Mesothelial cell of epicardium (in vitro differentiated cells): ENCODE measurements at regions not wholly inside any gene's neighbourhood (a gene's known extent, or its start where the extent isn't known, plus 50 kb on each side); places are given as distances from the start of the nearest gene placed in this dataset.

Experiments used
- DNase-seq, 2 experiments: peaks; one replicate each; pipeline ENCODE4 v3.0.0; 2021; ENCODE audit warnings: low spot score in 2 of 2; ENCODE audit not compliant: unreplicated experiment in 2 of 2
- H3K27ac Mint-ChIP-seq: 2 replicates; pipeline ENCODE4 v1.8.0; 2021; ENCODE audit warnings: mixed read lengths
- H3K27me3 Mint-ChIP-seq: 2 replicates; pipeline ENCODE4 v1.8.0; 2021; ENCODE audit warnings: low read depth, mixed read lengths
- H3K36me3 Mint-ChIP-seq: 2 replicates; pipeline ENCODE4 v1.8.0; 2021; ENCODE audit warnings: mixed read lengths
- H3K4me1 Mint-ChIP-seq: 2 replicates; pipeline ENCODE4 v1.8.0; 2021; ENCODE audit warnings: mixed read lengths
- H3K4me3 Mint-ChIP-seq: 2 replicates; pipeline ENCODE4 v1.8.0; 2021; ENCODE audit warnings: mild to moderate bottlenecking, moderate library complexity, mixed read lengths
- H3K9me3 Mint-ChIP-seq: 2 replicates; pipeline ENCODE4 v1.8.0; 2021; ENCODE audit warnings: mixed read lengths
- CTCF ChIP-seq: fragments of 200-600 bp; sonication (generic); IDR thresholded peaks from one replicate; pipeline ENCODE4 v1.5.0; 2021; ENCODE audit warnings: antibody characterized with exemption; ENCODE audit not compliant: unreplicated experiment

DNA sequence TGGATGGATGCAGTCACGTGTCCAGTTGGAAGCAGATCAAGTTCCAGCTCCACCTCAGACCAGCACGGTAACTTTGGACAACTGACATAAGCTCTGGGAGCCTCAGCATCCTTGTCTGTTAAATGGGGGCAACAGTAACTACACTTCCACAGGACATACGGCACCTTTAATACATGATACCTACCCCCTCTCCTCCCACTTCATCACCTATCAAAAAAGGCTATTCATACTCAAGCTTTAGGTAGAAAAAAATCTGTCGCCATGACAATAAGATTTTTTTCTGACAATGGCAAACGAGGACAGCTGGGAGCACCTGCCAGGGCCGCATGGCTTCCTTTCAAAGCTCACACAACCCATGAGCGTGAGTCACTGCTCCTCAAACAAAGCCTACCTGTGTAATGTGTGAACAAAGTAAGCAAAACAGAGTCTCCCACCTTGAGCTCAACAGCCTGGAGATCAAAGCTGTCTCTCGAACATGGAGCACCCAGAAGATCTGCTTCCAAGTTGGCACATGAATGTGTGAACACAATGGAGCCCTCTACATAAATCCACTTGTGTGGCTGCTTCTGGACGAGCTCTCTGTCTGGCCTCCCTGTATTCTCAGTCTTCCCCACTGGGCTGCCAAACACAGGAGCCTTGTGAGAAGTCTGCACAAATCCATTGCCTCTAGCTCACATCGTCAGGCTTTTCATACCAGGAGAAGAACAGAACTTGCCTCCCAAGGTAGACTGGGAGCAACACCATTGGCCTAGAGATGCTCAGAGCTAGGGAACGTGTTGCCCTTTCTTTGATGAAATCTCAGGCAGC, 459.7 kb downstream of the SOX9 start:
- peaks cover 22% of the 10 kb centered on the region for H3K4me1 Mint-ChIP-seq
- no peak for TF ChIP-seq CTCF
- H3K27ac Mint-ChIP-seq, result no peak overlapping the region
- no peak for DNase-seq
- peaks cover 10% of the 10 kb centered on the region for H3K27me3 Mint-ChIP-seq
- H3K36me3 Mint-ChIP-seq, result no peaks in the 10 kb centered on the region
- no peak overlapping the region for H3K4me3 Mint-ChIP-seq
- H3K9me3 Mint-ChIP-seq, result no peaks in the 10 kb centered on the region

DNA sequence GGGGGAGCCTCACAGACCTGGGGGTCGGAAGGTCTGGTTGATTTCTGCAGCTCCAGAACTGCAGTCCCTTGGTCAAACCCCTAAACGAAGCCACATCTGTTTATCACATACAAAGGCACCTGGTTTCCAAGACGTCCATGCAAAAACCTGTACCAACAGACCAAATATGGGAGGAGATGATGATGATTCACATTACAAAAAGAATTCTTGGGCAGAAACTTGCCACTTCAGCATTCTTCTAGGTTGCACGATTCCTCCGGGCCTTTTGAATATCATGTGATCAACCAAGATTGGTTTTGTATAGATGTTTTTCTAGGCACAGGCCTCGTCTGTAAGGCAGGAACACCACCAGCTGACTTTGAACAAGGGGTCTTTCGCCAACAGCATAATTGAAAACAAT, 466.3 kb downstream of the SOX9 start:
- no peaks in the 10 kb centered on the region for H3K9me3 Mint-ChIP-seq
- no peak for DNase-seq
- peak overlapping the region; percentile 22 for H3K4me3 Mint-ChIP-seq
- no peaks in the 10 kb centered on the region for H3K36me3 Mint-ChIP-seq
- no peak overlapping the region for H3K27ac Mint-ChIP-seq
- peaks cover 32% of the 10 kb centered on the region for H3K4me1 Mint-ChIP-seq
- TF ChIP-seq CTCF, result no peak
- peaks cover 38% of the 10 kb centered on the region for H3K27me3 Mint-ChIP-seq

- DNase-seq, result peak in 1 of 2 experiments; percentile 31
- Mint-ChIP-seq H3K4me3 (peak overlapping the region; percentile 22), H3K36me3 (no peaks in the 10 kb centered on the region), H3K27me3 (peaks cover 41% of the 10 kb centered on the region), H3K27ac (peak overlapping the region; percentile 60), H3K4me1 (peaks cover 32% of the 10 kb centered on the region), H3K9me3 (no peaks in the 10 kb centered on the region)
- no peak for TF ChIP-seq CTCF
These were observed 467.1 kb downstream of the SOX9 start for GRCh38 chr17:72587773-72588511.

- Mint-ChIP-seq H3K36me3 (no peaks in the 10 kb centered on the region), H3K4me3 (peak overlapping the region; percentile 83), H3K9me3 (no peaks in the 10 kb centered on the region), H3K27ac (peak overlapping the region; percentile 60), H3K27me3 (peaks cover 43% of the 10 kb centered on the region), H3K4me1 (peaks cover 32% of the 10 kb centered on the region)
- TF ChIP-seq CTCF, result no peak
- DNase-seq, result no peak
These were observed 467.7 kb downstream of the SOX9 start for GRCh38 chr17:72588561-72588960.

DNA sequence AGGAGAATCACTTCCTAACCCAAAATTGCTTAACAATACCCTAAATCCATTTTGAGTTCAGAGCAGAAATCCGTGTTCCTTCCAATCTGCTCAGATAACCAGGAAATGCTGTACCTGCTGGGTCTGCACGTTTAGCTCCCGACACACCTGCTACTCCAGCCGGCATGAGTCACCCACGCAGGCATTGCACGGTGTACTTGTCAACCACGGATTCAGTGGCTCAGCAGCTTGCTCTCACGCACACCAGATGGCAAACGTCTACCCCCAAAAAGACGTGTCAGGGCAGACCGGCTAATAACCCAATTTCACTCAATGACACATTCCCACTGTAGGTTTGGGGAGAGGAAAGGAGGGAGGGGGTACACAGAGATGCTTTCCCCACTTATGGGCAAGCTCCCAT, 468.1 kb downstream of the SOX9 start:
- Mint-ChIP-seq H3K4me3 (peak overlapping the region; percentile 83), H3K36me3 (no peaks in the 10 kb centered on the region), H3K4me1 (peaks cover 32% of the 10 kb centered on the region), H3K27ac (peak overlapping the region; percentile 60), H3K27me3 (peaks cover 45% of the 10 kb centered on the region), H3K9me3 (no peaks in the 10 kb centered on the region)
- TF ChIP-seq CTCF, result no peak
- DNase-seq, result peak in 1 of 2 experiments; percentile 40
